HEK293 (cell line): ENCODE measurements at regions not wholly inside any gene's neighbourhood (a gene's known extent, or its start where the extent isn't known, plus 50 kb on each side); places are given as distances from the start of the nearest gene placed in this dataset.

Source experiments
- CTCF ChIA-PET: fragments of 350-600 bp; formaldehyde crosslinking; extraction: SDS; loops from one replicate; lab custom pipeline; 2021; ENCODE audit warnings: antibody characterized with exemption; lab: Yijun Ruan, JAX
- POLR2A ChIA-PET: fragments of 300-600 bp; formaldehyde crosslinking; extraction: SDS; loops from one replicate; lab custom pipeline; 2020; ENCODE audit warnings: antibody characterized with exemption, inconsistent platforms; lab: Yijun Ruan, JAX
- H3K27ac ChIP-seq: fragments of 200-500 bp; sonication (Bioruptor generic); 2 replicates; pipeline ENCODE4 v1.5.1; 2014; ENCODE audit warnings: low read depth, low read length, control low read depth, inconsistent platforms; ENCODE audit errors: extremely low read depth
- H3K36me3 ChIP-seq, 2 experiments: fragments of 200-500 bp in 1 of 2; sonication (Bioruptor generic) in 1 of 2; 1 replicate in 1 of 2; 2 replicates in 1 of 2; pipeline ENCODE4 v1.5.1; 2014 to 2017; ENCODE audit warnings: inconsistent platforms in 2 of 2, low read length in 2 of 2; ENCODE audit not compliant: control insufficient read depth in 2 of 2, insufficient read depth in 1 of 2
- H3K4me1 ChIP-seq: fragments of 200-500 bp; sonication (Bioruptor generic); 2 replicates; pipeline ENCODE4 v1.5.1; 2014; ENCODE audit warnings: mild to moderate bottlenecking, low read length, inconsistent platforms; ENCODE audit not compliant: control insufficient read depth, insufficient read depth
- H3K4me3 ChIP-seq: 2 replicates; pipeline ENCODE4 v1.5.1; 2011; ENCODE audit warnings: low read depth, mild to moderate bottlenecking, control low read depth, low read length, moderate library complexity
- H3K9me3 ChIP-seq: fragments of 200-500 bp; sonication (Bioruptor generic); 2 replicates; pipeline ENCODE4 v1.5.1; 2014; ENCODE audit warnings: low read depth, low read length, inconsistent platforms; ENCODE audit not compliant: control insufficient read depth, insufficient read depth
- GLI4 ChIP-seq: fragments of 450-650 bp; formaldehyde crosslinking; IDR thresholded peaks from 2 replicates; pipeline ENCODE4 v1.5.1; 2016; ENCODE audit warnings: missing biosample characterization, missing genetic modification characterization
- HOXA7 ChIP-seq: sonication (generic); formaldehyde crosslinking; IDR thresholded peaks from 2 replicates; pipeline ENCODE4 v1.8.1; 2022; ENCODE audit warnings: missing genetic modification reagents, borderline replicate concordance
- HOXC10 ChIP-seq: sonication (generic); formaldehyde crosslinking; IDR thresholded peaks from 2 replicates; pipeline ENCODE4 v1.8.1; 2023; ENCODE audit warnings: mild to moderate bottlenecking, missing genetic modification reagents
- IKZF3 ChIP-seq: fragments of 450-650 bp; IDR thresholded peaks from 2 replicates; pipeline ENCODE4 v1.5.0; 2018; ENCODE audit warnings: missing biosample characterization, mild to moderate bottlenecking, missing genetic modification characterization, moderate library complexity
- SCRT2 ChIP-seq: fragments of 450-650 bp; formaldehyde crosslinking; IDR thresholded peaks from 2 replicates; pipeline ENCODE4 v1.5.1; 2016; ENCODE audit warnings: missing biosample characterization, missing genetic modification characterization
- ZBTB48 ChIP-seq: fragments of 450-650 bp; formaldehyde crosslinking; IDR thresholded peaks from 2 replicates; pipeline ENCODE4 v1.5.1; 2016; ENCODE audit warnings: missing biosample characterization, missing genetic modification characterization
- ZFHX2 ChIP-seq: fragments of 450-650 bp; formaldehyde crosslinking; conservative IDR thresholded peaks from 2 replicates; pipeline ENCODE4 v1.5.1; 2016; ENCODE audit warnings: missing biosample characterization, missing genetic modification characterization
- ZNF24 ChIP-seq: fragments of 450-650 bp; formaldehyde crosslinking; IDR thresholded peaks from 2 replicates; pipeline ENCODE4 v1.5.1; 2016; ENCODE audit warnings: missing biosample characterization, missing genetic modification characterization
- ZNF544 ChIP-seq: fragments of 450-650 bp; formaldehyde crosslinking; IDR thresholded peaks from 2 replicates; pipeline ENCODE4 v1.5.0; 2017; ENCODE audit warnings: missing biosample characterization, missing genetic modification characterization
- ZNF677 ChIP-seq: fragments of 450-650 bp; IDR thresholded peaks from 2 replicates; pipeline ENCODE4 v1.5.0; 2018; ENCODE audit warnings: missing biosample characterization, mild to moderate bottlenecking, missing genetic modification characterization, moderate library complexity
- ZSCAN30 ChIP-seq: fragments of 450-650 bp; IDR thresholded peaks from 2 replicates; pipeline ENCODE4 v1.5.1; 2018; ENCODE audit warnings: missing biosample characterization, mild to moderate bottlenecking, missing genetic modification characterization, moderate library complexity
- TF ChIP-seq, protein P1 (sequence below): fragments of 450-650 bp; formaldehyde crosslinking; IDR thresholded peaks from 2 replicates; pipeline ENCODE4 v1.5.1; 2016; ENCODE audit warnings: missing biosample characterization, missing genetic modification characterization
- TF ChIP-seq, protein P2 (sequence below): fragments of 450-650 bp; formaldehyde crosslinking; IDR thresholded peaks from 2 replicates; pipeline ENCODE4 v1.5.1; 2016; ENCODE audit warnings: missing biosample characterization, missing genetic modification characterization
- TF ChIP-seq, protein P3 (sequence below): fragments of 450-650 bp; formaldehyde crosslinking; IDR thresholded peaks from 2 replicates; pipeline ENCODE4 v1.5.1; 2016; ENCODE audit warnings: missing biosample characterization, missing genetic modification characterization, borderline replicate concordance
- TF ChIP-seq, protein P4 (sequence below): fragments of 450-650 bp; IDR thresholded peaks from 2 replicates; pipeline ENCODE4 v1.5.1; 2018; ENCODE audit warnings: missing biosample characterization, missing genetic modification characterization
- TF ChIP-seq, protein P5 (sequence below): fragments of 450-650 bp; formaldehyde crosslinking; IDR thresholded peaks from 2 replicates; pipeline ENCODE4 v1.5.1; 2016; ENCODE audit warnings: missing biosample characterization, missing genetic modification characterization, low read depth

DNA sequence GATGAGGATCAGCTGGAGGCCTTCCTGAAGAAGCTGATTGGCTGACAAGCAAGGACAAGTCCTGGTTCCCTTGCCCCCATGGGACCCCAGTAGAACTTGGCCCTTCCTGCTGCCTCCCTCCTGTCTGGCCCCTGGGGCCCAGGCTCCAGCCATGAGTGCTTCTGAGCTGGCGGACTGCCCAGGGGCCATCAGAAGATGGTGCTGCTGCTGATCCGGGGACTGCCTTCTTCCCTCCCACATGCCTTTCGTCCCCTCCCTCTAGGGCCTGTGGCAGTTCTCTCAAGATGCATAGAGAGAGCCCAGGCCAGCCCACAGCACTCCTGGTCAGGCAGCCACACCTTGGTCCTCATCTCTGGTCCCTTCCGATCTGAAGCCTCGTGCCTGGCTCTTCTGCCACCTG, 57.9 kb upstream of the PRKACB start (continued):
- TF ChIP-seq, protein P1, sequence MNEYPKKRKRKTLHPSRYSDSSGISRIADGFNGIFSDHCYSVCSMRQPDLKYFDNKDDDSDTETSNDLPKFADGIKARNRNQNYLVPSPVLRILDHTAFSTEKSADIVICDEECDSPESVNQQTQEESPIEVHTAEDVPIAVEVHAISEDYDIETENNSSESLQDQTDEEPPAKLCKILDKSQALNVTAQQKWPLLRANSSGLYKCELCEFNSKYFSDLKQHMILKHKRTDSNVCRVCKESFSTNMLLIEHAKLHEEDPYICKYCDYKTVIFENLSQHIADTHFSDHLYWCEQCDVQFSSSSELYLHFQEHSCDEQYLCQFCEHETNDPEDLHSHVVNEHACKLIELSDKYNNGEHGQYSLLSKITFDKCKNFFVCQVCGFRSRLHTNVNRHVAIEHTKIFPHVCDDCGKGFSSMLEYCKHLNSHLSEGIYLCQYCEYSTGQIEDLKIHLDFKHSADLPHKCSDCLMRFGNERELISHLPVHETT (tag by site-specific recombination) = no peak
- no peak for TF ChIP-seq ZNF24
- TF ChIP-seq, protein P2, sequence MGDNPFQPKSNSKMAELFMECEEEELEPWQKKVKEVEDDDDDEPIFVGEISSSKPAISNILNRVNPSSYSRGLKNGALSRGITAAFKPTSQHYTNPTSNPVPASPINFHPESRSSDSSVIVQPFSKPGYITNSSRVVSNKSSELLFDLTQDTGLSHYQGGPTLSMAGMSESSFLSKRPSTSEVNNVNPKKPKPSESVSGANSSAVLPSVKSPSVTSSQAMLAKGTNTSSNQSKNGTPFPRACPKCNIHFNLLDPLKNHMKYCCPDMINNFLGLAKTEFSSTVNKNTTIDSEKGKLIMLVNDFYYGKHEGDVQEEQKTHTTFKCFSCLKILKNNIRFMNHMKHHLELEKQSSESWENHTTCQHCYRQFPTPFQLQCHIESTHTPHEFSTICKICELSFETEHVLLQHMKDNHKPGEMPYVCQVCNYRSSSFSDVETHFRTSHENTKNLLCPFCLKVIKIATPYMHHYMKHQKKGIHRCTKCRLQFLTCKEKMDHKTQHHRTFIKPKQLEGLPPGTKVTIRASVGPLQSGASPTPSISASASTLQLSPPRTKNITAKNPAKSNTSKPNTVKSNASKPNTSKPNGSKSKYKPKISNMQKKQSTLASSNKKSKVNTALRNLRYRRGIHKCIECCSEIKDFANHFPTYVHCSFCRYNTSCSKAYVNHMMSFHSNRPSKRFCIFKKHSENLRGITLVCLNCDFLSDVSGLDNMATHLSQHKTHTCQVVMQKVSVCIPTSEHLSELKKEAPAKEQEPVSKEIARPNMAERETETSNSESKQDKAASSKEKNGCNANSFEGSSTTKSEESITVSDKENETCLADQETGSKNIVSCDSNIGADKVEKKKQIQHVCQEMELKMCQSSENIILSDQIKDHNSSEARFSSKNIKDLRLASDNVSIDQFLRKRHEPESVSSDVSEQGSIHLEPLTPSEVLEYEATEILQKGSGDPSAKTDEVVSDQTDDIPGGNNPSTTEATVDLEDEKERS = no peak
- TF ChIP-seq, protein P3, sequence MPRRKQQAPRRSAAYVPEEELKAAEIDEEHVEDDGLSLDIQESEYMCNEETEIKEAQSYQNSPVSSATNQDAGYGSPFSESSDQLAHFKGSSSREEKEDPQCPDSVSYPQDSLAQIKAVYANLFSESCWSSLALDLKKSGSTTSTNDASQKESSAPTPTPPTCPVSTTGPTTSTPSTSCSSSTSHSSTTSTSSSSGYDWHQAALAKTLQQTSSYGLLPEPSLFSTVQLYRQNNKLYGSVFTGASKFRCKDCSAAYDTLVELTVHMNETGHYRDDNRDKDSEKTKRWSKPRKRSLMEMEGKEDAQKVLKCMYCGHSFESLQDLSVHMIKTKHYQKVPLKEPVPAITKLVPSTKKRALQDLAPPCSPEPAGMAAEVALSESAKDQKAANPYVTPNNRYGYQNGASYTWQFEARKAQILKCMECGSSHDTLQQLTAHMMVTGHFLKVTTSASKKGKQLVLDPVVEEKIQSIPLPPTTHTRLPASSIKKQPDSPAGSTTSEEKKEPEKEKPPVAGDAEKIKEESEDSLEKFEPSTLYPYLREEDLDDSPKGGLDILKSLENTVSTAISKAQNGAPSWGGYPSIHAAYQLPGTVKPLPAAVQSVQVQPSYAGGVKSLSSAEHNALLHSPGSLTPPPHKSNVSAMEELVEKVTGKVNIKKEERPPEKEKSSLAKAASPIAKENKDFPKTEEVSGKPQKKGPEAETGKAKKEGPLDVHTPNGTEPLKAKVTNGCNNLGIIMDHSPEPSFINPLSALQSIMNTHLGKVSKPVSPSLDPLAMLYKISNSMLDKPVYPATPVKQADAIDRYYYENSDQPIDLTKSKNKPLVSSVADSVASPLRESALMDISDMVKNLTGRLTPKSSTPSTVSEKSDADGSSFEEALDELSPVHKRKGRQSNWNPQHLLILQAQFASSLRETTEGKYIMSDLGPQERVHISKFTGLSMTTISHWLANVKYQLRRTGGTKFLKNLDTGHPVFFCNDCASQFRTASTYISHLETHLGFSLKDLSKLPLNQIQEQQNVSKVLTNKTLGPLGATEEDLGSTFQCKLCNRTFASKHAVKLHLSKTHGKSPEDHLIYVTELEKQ = no peak
- TF ChIP-seq HOXA7 (CRISPR knock-in tag) = no peak
- TF ChIP-seq, protein P4, sequence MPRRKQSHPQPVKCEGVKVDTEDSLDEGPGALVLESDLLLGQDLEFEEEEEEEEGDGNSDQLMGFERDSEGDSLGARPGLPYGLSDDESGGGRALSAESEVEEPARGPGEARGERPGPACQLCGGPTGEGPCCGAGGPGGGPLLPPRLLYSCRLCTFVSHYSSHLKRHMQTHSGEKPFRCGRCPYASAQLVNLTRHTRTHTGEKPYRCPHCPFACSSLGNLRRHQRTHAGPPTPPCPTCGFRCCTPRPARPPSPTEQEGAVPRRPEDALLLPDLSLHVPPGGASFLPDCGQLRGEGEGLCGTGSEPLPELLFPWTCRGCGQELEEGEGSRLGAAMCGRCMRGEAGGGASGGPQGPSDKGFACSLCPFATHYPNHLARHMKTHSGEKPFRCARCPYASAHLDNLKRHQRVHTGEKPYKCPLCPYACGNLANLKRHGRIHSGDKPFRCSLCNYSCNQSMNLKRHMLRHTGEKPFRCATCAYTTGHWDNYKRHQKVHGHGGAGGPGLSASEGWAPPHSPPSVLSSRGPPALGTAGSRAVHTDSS (tag by site-specific recombination) = no peak
- TF ChIP-seq, protein P5, sequence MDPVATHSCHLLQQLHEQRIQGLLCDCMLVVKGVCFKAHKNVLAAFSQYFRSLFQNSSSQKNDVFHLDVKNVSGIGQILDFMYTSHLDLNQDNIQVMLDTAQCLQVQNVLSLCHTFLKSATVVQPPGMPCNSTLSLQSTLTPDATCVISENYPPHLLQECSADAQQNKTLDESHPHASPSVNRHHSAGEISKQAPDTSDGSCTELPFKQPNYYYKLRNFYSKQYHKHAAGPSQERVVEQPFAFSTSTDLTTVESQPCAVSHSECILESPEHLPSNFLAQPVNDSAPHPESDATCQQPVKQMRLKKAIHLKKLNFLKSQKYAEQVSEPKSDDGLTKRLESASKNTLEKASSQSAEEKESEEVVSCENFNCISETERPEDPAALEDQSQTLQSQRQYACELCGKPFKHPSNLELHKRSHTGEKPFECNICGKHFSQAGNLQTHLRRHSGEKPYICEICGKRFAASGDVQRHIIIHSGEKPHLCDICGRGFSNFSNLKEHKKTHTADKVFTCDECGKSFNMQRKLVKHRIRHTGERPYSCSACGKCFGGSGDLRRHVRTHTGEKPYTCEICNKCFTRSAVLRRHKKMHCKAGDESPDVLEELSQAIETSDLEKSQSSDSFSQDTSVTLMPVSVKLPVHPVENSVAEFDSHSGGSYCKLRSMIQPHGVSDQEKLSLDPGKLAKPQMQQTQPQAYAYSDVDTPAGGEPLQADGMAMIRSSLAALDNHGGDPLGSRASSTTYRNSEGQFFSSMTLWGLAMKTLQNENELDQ = no peak
- TF ChIP-seq ZSCAN30 (tag by site-specific recombination) = no peak
- TF ChIP-seq ZBTB48 (tag by site-specific recombination) = peak; percentile 95
- TF ChIP-seq ZFHX2 = peak; percentile 39
- no peak for TF ChIP-seq ZNF677 (tag by site-specific recombination)
- TF ChIP-seq HOXC10 (CRISPR knock-in tag) = no peak
- no peak for TF ChIP-seq GLI4 (tag by site-specific recombination)
- no peak for TF ChIP-seq SCRT2 (tag by site-specific recombination)
- no peak for TF ChIP-seq IKZF3 (tag by site-specific recombination)

DNA sequence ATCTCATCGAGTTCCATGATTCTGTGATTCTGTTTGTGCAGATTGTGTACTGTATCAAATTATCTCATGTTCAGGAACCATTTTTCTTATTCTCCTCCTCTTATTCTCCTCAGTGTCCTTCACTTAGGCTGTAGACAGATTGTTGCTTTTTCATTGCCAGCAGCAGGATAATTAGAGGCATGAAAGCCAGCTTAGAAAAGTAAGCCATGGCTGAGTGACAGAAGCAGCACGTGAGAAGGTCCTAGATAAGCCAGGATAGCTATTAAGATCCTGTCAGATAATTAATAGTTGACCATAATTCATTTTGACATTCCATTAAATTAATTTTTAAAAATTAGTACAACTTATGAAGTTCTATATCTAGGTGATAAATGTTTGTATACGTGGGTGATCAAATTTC, 60.8 kb upstream of the PRKACB start:
- H3K27ac ChIP-seq = no peak overlapping the region
- POLR2A ChIA-PET = no interaction called here
- H3K36me3 ChIP-seq = no peaks in the 10 kb centered on the region
- H3K4me3 ChIP-seq = no peak overlapping the region
- H3K9me3 ChIP-seq = no peaks in the 10 kb centered on the region
- peaks cover 3% of the 10 kb centered on the region; the same call in 1 of the 2 replicates for H3K4me1 ChIP-seq
- CTCF ChIA-PET = interaction anchor here (1.0 to 1.4 kb wide), 2 partner anchors 40 to 151 kb away, joined by 3 read pairs; no protein-coding TSS in a partner anchor
- TF ChIP-seq ZNF544 (tag by site-specific recombination) = no peak
